NCI-H2227 (cell line): ENCODE measurements at regions not wholly inside any gene's neighbourhood (a gene's known extent, or its start where the extent isn't known, plus 50 kb on each side); places are given as distances from the start of the nearest gene placed in this dataset.
A peak's percentile ranks its signal among the peaks of the same experiment; 100 is the strongest.
"Not testable (repeated sequence)": the region's sequence is repeated elsewhere in the genome, so short reads cannot be mapped to it uniquely, and the experiment has no call there.

Source experiments
- DNase-seq: peaks from one replicate; lab custom pipeline; 2025; ENCODE audit not compliant: unreplicated experiment; lab: John Stamatoyannopoulos, UW

GRCh38 chr13:52931539-52932431 is 83.3 kb upstream of the PCDH8 start:
- peak; percentile 17 for DNase-seq

- DNase-seq = no peak
Observed at GRCh38 chr13:52931131-52931530, 82.7 kb upstream of the PCDH8 start.

GRCh38 chr13:52929846-52930245 is 81.4 kb upstream of the PCDH8 start:
- no peak for DNase-seq

DNA sequence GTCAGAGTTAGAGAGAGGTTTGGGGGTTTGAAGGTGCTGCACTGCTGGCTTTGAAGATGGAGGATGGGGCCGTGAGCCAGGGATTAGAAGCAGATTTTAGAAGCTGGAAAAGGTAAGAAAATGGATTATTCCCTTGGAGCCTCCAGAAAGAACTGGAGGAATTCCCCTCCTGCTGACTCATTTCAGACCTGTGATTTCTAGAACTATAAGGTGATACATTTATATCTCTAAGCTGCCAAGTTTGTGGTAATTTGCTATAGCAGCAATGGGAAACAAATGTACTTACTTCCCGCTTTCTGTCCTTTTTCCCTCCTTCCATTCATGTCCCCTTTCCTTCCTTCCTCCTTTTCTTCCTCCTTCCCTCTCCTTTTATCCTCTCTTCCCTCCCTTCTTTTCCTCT is 78.5 kb upstream of the PCDH8 start:
- no peak for DNase-seq

- DNase-seq = no peak
Observed at GRCh38 chr13:52925775-52926285, 77.4 kb upstream of the PCDH8 start.

GRCh38 chr13:52925251-52925650 is 76.8 kb upstream of the PCDH8 start:
- DNase-seq = no peak

- no peak for DNase-seq
Observed at GRCh38 chr13:52924289-52925148, 76.1 kb upstream of the PCDH8 start.

DNA sequence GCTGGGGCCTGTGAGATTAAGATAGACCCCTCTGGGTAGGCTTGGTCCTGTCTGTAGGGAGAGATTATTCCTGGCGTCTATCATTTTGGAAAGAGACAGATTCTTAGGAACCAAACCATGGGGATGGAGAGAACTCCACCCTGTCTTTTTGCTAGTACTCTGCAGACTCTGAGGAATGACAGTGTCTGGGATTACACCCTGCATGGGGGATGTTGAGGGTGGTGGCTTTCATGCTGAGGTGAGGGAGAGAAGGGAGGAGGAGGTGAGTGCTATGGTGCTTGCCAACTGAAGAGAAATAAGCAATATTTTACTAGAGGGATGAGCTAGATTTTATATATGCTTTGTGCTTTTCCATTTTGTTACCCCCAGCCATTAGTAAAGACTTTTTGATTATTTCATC is 74.5 kb upstream of the PCDH8 start:
- no peak for DNase-seq

- DNase-seq = no peak
Observed at GRCh38 chr13:52921194-52921593, 72.8 kb upstream of the PCDH8 start.

GRCh38 chr13:52916486-52916990 is 68.1 kb upstream of the PCDH8 start:
- no peak for DNase-seq

DNA sequence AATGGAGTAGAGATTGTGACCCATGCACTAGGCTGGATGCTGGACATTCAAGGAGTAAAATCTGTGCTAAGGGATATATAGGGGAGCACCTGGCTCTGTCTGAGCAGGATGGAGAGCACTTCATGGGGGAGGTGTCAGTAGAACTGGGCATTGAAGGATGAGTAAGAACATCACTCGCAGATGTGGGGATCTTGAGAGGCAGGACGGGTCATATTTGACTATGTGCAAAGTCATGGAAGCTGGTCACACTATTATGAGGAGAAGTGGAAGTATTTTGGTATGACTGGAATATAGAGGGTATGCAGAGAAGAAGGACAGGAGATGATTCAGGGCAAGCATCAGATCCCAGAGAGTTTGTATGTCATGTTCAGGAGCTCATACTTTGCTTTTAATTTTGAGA is 62.9 kb upstream of the PCDH8 start:
- no peak for DNase-seq

- DNase-seq = not testable (repeated sequence)
Observed at GRCh38 chr13:52910318-52910717, 61.9 kb upstream of the PCDH8 start.

GRCh38 chr13:52906122-52906903 is 57.9 kb upstream of the PCDH8 start:
- no peak for DNase-seq

DNA sequence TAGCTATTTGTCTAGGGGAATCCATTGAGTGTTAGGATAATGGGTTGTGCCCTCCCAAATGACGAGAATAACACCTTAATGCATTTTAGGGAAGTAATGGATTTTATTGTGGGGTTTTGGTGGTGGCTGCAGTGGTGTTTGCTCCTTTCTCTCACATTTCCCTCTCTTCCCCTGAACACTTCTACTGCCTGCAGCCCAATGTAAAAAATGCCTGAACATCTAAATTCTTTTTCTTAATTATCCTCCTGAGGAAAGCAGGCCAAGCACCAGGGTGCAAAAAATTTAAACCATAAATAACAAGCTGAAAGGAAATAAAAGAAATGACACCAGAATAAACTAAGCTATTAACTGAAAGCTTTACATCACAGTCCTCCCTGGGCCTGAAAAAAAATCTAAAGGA is 57.3 kb upstream of the PCDH8 start:
- DNase-seq = no peak

DNA sequence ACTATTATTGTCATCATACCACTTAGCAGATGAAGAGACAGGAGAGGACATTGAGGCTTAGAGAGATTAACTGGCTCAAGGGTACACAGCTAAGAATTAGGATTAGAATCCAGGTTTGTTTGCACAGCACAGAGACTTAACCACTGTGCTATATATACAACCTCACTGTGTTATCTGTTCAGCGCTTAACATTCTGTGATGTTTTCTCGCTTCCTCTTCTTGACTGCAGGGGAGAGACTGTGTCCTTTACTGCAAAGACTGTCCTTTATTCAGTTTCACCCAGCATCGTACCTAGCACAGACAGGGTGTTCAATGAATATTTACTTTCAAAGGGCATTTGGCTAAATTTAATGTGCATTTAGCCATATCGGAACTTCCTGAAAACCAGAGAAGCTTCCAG is 54.9 kb upstream of the PCDH8 start:
- no peak for DNase-seq

GRCh38 chr13:52899206-52899605 is 50.8 kb upstream of the PCDH8 start:
- no peak for DNase-seq
